MCF 10A (cell line): ENCODE measurements at regions not wholly inside any gene's neighbourhood (a gene's known extent, or its start where the extent isn't known, plus 50 kb on each side); places are given as distances from the start of the nearest gene placed in this dataset.

Source experiments
- BruUV-seq: library from RNA; stranded (reverse); fragments of 400-500 nt; replicated peaks from 2 replicates; lab custom pipeline; 2021; lab: Mats Ljungman, UMichigan
- CTCF ChIA-PET: fragments of 300-600 bp; sonication (Branson Sonifier 250); formaldehyde crosslinking; extraction: SDS; loops from one replicate; lab custom pipeline; 2021; ENCODE audit warnings: antibody characterized with exemption, inconsistent platforms; lab: Yijun Ruan, JAX
- POLR2A ChIA-PET: fragments of 300-600, 350-650 bp; sonication (Branson Sonifier 250); formaldehyde crosslinking; extraction: SDS; loops from one replicate; lab custom pipeline; 2020; ENCODE audit warnings: antibody characterized with exemption, inconsistent platforms; lab: Yijun Ruan, JAX
- DNase-seq: peaks from one replicate; pipeline ENCODE4 v3.0.0-alpha.2; 2018; ENCODE audit not compliant: unreplicated experiment
- H3K27ac Mint-ChIP-seq: one replicate; pipeline ENCODE4 v1.8.0; 2022; ENCODE audit warnings: mild to moderate bottlenecking, low read depth, mixed read lengths; ENCODE audit not compliant: unreplicated experiment
- H3K27me3 Mint-ChIP-seq: one replicate; pipeline ENCODE4 v1.8.0; 2022; ENCODE audit warnings: mixed read lengths; ENCODE audit not compliant: insufficient read depth, unreplicated experiment
- H3K36me3 Mint-ChIP-seq: one replicate; pipeline ENCODE4 v1.8.0; 2022; ENCODE audit warnings: mild to moderate bottlenecking, moderate library complexity, mixed read lengths; ENCODE audit not compliant: insufficient read depth, unreplicated experiment
- H3K4me1 Mint-ChIP-seq: one replicate; pipeline ENCODE4 v1.8.0; 2022; ENCODE audit warnings: mixed read lengths; ENCODE audit not compliant: insufficient read depth, unreplicated experiment
- H3K4me3 Mint-ChIP-seq: one replicate; pipeline ENCODE4 v1.8.0; 2022; ENCODE audit warnings: mild to moderate bottlenecking, moderate library complexity, mixed read lengths; ENCODE audit not compliant: unreplicated experiment
- H3K9me3 Mint-ChIP-seq: one replicate; pipeline ENCODE4 v1.8.0; 2022; ENCODE audit warnings: mixed read lengths; ENCODE audit not compliant: unreplicated experiment
- CTCF ChIP-seq: fragments of 200-600 bp; IDR thresholded peaks from one replicate; pipeline ENCODE4 v1.8.0; 2022; ENCODE audit warnings: antibody characterized with exemption, mild to moderate bottlenecking; ENCODE audit not compliant: unreplicated experiment
- intact Hi-C: fragments of 100-400 bp; cut with micrococcal nuclease; formaldehyde crosslinking; loops from 2 replicates; pipeline ENCODE4 v1.14.1; 2022

GRCh38 chr1:10890491-10891071 lies 94.1 kb upstream of the CASZ1 start:
- BruUV-seq: no TSS peak

GRCh38 chr1:10891091-10891490 lies 94.6 kb upstream of the CASZ1 start:
- DNase-seq: no peak
- ChIA-PET CTCF (interaction anchor here (0.5 kb wide), 1 partner anchor 91 kb away, joined by 3 read pairs; no protein-coding TSS in a partner anchor), POLR2A (interaction anchor here (2.2 kb wide), 1 partner anchor 10 kb away, joined by 9 read pairs; no protein-coding TSS in a partner anchor)
- no peaks in the 10 kb centered on the region for H3K36me3 Mint-ChIP-seq
- no peaks in the 10 kb centered on the region for H3K4me1 Mint-ChIP-seq
- no peak overlapping the region for H3K4me3 Mint-ChIP-seq
- no peaks in the 10 kb centered on the region for H3K9me3 Mint-ChIP-seq
- no TSS peak for BruUV-seq
- no peak overlapping the region for H3K27ac Mint-ChIP-seq
- intact Hi-C loops: no loop called here
- no peaks in the 10 kb centered on the region for H3K27me3 Mint-ChIP-seq
- no peak for TF ChIP-seq CTCF

More at GRCh38 chr1:10890491-10891071, 94.1 kb upstream of the CASZ1 start:
- intact Hi-C loops: no loop called here
- H3K36me3 Mint-ChIP-seq: no peaks in the 10 kb centered on the region
- ChIA-PET POLR2A (interaction anchor here (1.5 to 2.2 kb wide), 2 partner anchors 7 to 10 kb away, joined by 7 to 9 read pairs; no protein-coding TSS in a partner anchor), CTCF (interaction anchor here (0.6 kb wide), 1 partner anchor 244 kb away, joined by 3 read pairs; no protein-coding TSS in a partner anchor)
- H3K27ac Mint-ChIP-seq: no peak overlapping the region
- DNase-seq: no peak
- H3K4me3 Mint-ChIP-seq: no peak overlapping the region
- H3K9me3 Mint-ChIP-seq: no peaks in the 10 kb centered on the region
- H3K27me3 Mint-ChIP-seq: no peaks in the 10 kb centered on the region
- no peak for TF ChIP-seq CTCF
- H3K4me1 Mint-ChIP-seq: no peaks in the 10 kb centered on the region

GRCh38 chr1:10892138-10893065 lies 96.0 kb upstream of the CASZ1 start:
- Mint-ChIP-seq H3K27me3 (no peaks in the 10 kb centered on the region), H3K36me3 (no peaks in the 10 kb centered on the region), H3K4me1 (peaks cover 2% of the 10 kb centered on the region), H3K27ac (no peak overlapping the region), H3K9me3 (no peaks in the 10 kb centered on the region), H3K4me3 (no peak overlapping the region)
- ChIA-PET POLR2A (interaction anchor here (1.1 kb wide), 1 partner anchor 8 kb away, joined by 3 read pairs; no protein-coding TSS in a partner anchor), CTCF (interaction anchor here (0.6 to 0.7 kb wide), 2 partner anchors 337 to 1210 kb away, joined by 3 read pairs; no protein-coding TSS in a partner anchor)
- no peak for TF ChIP-seq CTCF
- intact Hi-C loops: no loop called here
- BruUV-seq: no TSS peak
- DNase-seq: no peak

GRCh38 chr1:10895621-10896020 lies 99.2 kb upstream of the CASZ1 start:
- no peak for DNase-seq
- Mint-ChIP-seq H3K9me3 (no peaks in the 10 kb centered on the region), H3K27me3 (no peaks in the 10 kb centered on the region), H3K27ac (no peak overlapping the region), H3K36me3 (no peaks in the 10 kb centered on the region), H3K4me1 (peaks cover 28% of the 10 kb centered on the region), H3K4me3 (no peak overlapping the region)
- BruUV-seq: no TSS peak
- no peak for TF ChIP-seq CTCF
- intact Hi-C loops: no loop called here
- POLR2A ChIA-PET: interaction anchor here (0.6 to 0.7 kb wide), 2 partner anchors 401 to 482 kb away, joined by 3 read pairs; no protein-coding TSS in a partner anchor
- CTCF ChIA-PET: no interaction called here
